CD4-positive, alpha-beta T cell (primary cell): ENCODE measurements at regions not wholly inside any gene's neighbourhood (a gene's known extent, or its start where the extent isn't known, plus 50 kb on each side); places are given as distances from the start of the nearest gene placed in this dataset.

ENCODE experiments used
- ATAC-seq: fragments of 200-7000 bp; cut with Tn5 transposase; one replicate; pipeline ENCODE4 v1.10.0; 2022; ENCODE audit warnings: mild to moderate bottlenecking; ENCODE audit not compliant: poor library complexity
- CTCF ChIA-PET: fragments of 350-600 bp; sonication (Branson Sonifier 250); formaldehyde crosslinking; loops from one replicate; lab custom pipeline; 2021; ENCODE audit warnings: antibody characterized with exemption, inconsistent platforms; lab: Charles Lee
- POLR2A ChIA-PET: fragments of 350-600 bp; sonication (Branson Sonifier 250); formaldehyde crosslinking; loops from one replicate; lab custom pipeline; 2021; ENCODE audit warnings: antibody characterized with exemption, inconsistent platforms; lab: Charles Lee
- DNase-seq, 14 experiments: peaks; one replicate each; pipeline ENCODE4 v3.0.0-alpha.2; 2013 to 2020; ENCODE audit warnings: mixed read lengths in 2 of 14
- H3K27ac ChIP-seq, 2 donors: one replicate each; pipeline versions ENCODE4 v1.5.1 to v1.7.0; 2013; ENCODE audit warnings: low read length in 2 of 2, low read depth in 1 of 2, mild to moderate bottlenecking in 1 of 2
- H3K27me3 ChIP-seq, 2 experiments: 1 replicate in 1 of 2; 2 replicates in 1 of 2; pipeline versions ENCODE4 v1.6.1 to v1.7.0; 2013; ENCODE audit warnings: low read length in 2 of 2, control low read depth in 1 of 2, mild to moderate bottlenecking in 1 of 2, moderate library complexity in 1 of 2; ENCODE audit not compliant: insufficient read depth in 2 of 2, control insufficient read depth in 1 of 2
- H3K36me3 ChIP-seq: one replicate; pipeline ENCODE4 v1.6.1; 2013; ENCODE audit warnings: low read length, control low read depth; ENCODE audit not compliant: insufficient read depth
- H3K4me1 ChIP-seq: one replicate; pipeline ENCODE4 v1.6.1; 2013; ENCODE audit warnings: low read length, control low read depth; ENCODE audit not compliant: insufficient read depth
- H3K4me3 ChIP-seq: one replicate; pipeline ENCODE4 v1.5.1; 2013; ENCODE audit warnings: mild to moderate bottlenecking, low read length, moderate library complexity
- H3K9me3 ChIP-seq, 2 experiments: 1 replicate in 1 of 2; 2 replicates in 1 of 2; pipeline versions ENCODE4 v1.6.1 to v1.7.0; 2013; ENCODE audit warnings: low read length in 2 of 2, mild to moderate bottlenecking in 2 of 2, control low read depth in 1 of 2, moderate library complexity in 1 of 2; ENCODE audit not compliant: control insufficient read depth in 1 of 2, insufficient read depth in 1 of 2
- H3K27ac Mint-ChIP-seq: one replicate; pipeline ENCODE4 v1.8.0; 2020; ENCODE audit warnings: mixed read lengths
- H3K27me3 Mint-ChIP-seq: one replicate; pipeline ENCODE4 v1.8.0; 2021; ENCODE audit warnings: mixed read lengths
- H3K36me3 Mint-ChIP-seq: one replicate; pipeline ENCODE4 v1.8.0; 2021; ENCODE audit warnings: low read depth, mixed read lengths
- H3K4me1 Mint-ChIP-seq: one replicate; pipeline ENCODE4 v1.8.0; 2021; ENCODE audit warnings: low read depth, mixed read lengths
- H3K4me3 Mint-ChIP-seq: one replicate; pipeline ENCODE4 v1.8.0; 2020; ENCODE audit warnings: mild to moderate bottlenecking, mixed read lengths
- H3K9me3 Mint-ChIP-seq: one replicate; pipeline ENCODE4 v1.8.0; 2020; ENCODE audit warnings: mixed read lengths
- CTCF ChIP-seq: fragments of 200-600 bp; IDR thresholded peaks from one replicate; pipeline ENCODE4 v1.8.0; 2022; ENCODE audit warnings: antibody characterized with exemption, mild to moderate bottlenecking
- intact Hi-C, 2 experiments: fragments of 100-400 bp; cut with DNase I in 1 of 2; cut with micrococcal nuclease in 1 of 2; formaldehyde crosslinking; loops; one replicate each; pipeline versions ENCODE4 v1.15.1 to v1.9.0; 2023 to 2025; cut with DNase I, micrococcal nuclease

GRCh38 chr5:144644317-144644716 is 473.6 kb downstream of the KCTD16 start:
- no peak for TF ChIP-seq CTCF

GRCh38 chr5:144638787-144639186 is 468.1 kb downstream of the KCTD16 start:
- Histone ChIP-seq H3K27me3 (no peaks in the 10 kb centered on the region), H3K36me3 (no peaks in the 10 kb centered on the region), H3K4me3 (no peak overlapping the region), H3K27ac (no peak overlapping the region), H3K4me1 (no peaks in the 10 kb centered on the region), H3K9me3 (no peaks in the 10 kb centered on the region)
- Mint-ChIP-seq H3K9me3 (peaks cover 14% of the 10 kb centered on the region), H3K36me3 (no peaks in the 10 kb centered on the region), H3K4me3 (no peak overlapping the region), H3K4me1 (no peaks in the 10 kb centered on the region), H3K27me3 (no peaks in the 10 kb centered on the region), H3K27ac (no peak overlapping the region)
- no peak for TF ChIP-seq CTCF
- CTCF ChIA-PET, result no interaction called here
- intact Hi-C loops, result no loop called here
- ATAC-seq (no peak), DNase-seq (no peak)
- POLR2A ChIA-PET, result no interaction called here

More at GRCh38 chr5:144644317-144644716, 473.6 kb downstream of the KCTD16 start:
- Histone ChIP-seq H3K27ac (no peak overlapping the region), H3K4me3 (no peak overlapping the region), H3K4me1 (no peaks in the 10 kb centered on the region), H3K27me3 (no peaks in the 10 kb centered on the region), H3K36me3 (no peaks in the 10 kb centered on the region), H3K9me3 (no peaks in the 10 kb centered on the region)
- ChIA-PET CTCF (no interaction called here), POLR2A (no interaction called here)
- Mint-ChIP-seq H3K36me3 (no peaks in the 10 kb centered on the region), H3K4me1 (no peaks in the 10 kb centered on the region), H3K4me3 (no peak overlapping the region), H3K9me3 (peaks cover 4% of the 10 kb centered on the region), H3K27ac (no peak overlapping the region), H3K27me3 (no peaks in the 10 kb centered on the region)
- intact Hi-C loops, result no loop called here
- DNase-seq (no peak), ATAC-seq (no peak)

GRCh38 chr5:144634138-144634537 is 463.5 kb downstream of the KCTD16 start:
- POLR2A ChIA-PET, result no interaction called here
- Histone ChIP-seq H3K27ac (no peak overlapping the region), H3K4me1 (no peaks in the 10 kb centered on the region), H3K27me3 (no peaks in the 10 kb centered on the region), H3K36me3 (no peaks in the 10 kb centered on the region), H3K9me3 (peaks cover 11 to 17% of the 10 kb centered on the region in 2 experiments), H3K4me3 (no peak overlapping the region)
- Mint-ChIP-seq H3K9me3 (peaks cover 21% of the 10 kb centered on the region), H3K27ac (no peak overlapping the region), H3K36me3 (no peaks in the 10 kb centered on the region), H3K27me3 (no peaks in the 10 kb centered on the region), H3K4me1 (no peaks in the 10 kb centered on the region), H3K4me3 (no peak overlapping the region)
- CTCF ChIA-PET, result no interaction called here
- intact Hi-C loops, result no loop called here
- no peak for ATAC-seq
- no peak for DNase-seq
- no peak for TF ChIP-seq CTCF
